Karpas-422 (cell line): ENCODE measurements at regions not wholly inside any gene's neighbourhood (a gene's known extent, or its start where the extent isn't known, plus 50 kb on each side); places are given as distances from the start of the nearest gene placed in this dataset.
"Not testable (repeated sequence)": the region's sequence is repeated elsewhere in the genome, so short reads cannot be mapped to it uniquely, and the experiment has no call there.

Experiments used
- DNase-seq: peaks from one replicate; pipeline ENCODE4 v3.0.0-alpha.2; 2015
- H2AFZ ChIP-seq: fragments of 200-600 bp; sonication (generic); 2 replicates; pipeline ENCODE4 v1.6.1; 2014; ENCODE audit warnings: antibody characterized with exemption, low read length, mixed read lengths
- H3K27ac ChIP-seq: fragments of 200-600 bp; sonication (generic); 2 replicates; pipeline ENCODE4 v1.5.1; 2014; ENCODE audit warnings: mild to moderate bottlenecking, low read length, moderate library complexity
- H3K27me3 ChIP-seq: fragments of 200-600 bp; sonication (generic); 2 replicates; pipeline ENCODE4 v1.6.1; 2014; ENCODE audit warnings: low read length, mixed read lengths
- H3K36me3 ChIP-seq: fragments of 200-600 bp; sonication (generic); 2 replicates; pipeline ENCODE4 v1.6.1; 2014; ENCODE audit warnings: low read length, mixed read lengths; ENCODE audit not compliant: insufficient read depth
- H3K4me1 ChIP-seq: fragments of 200-600 bp; sonication (generic); 2 replicates; pipeline ENCODE4 v1.6.1; 2014; ENCODE audit warnings: mild to moderate bottlenecking, low read length, mixed read lengths
- H3K4me2 ChIP-seq: fragments of 200-600 bp; sonication (generic); 2 replicates; pipeline ENCODE4 v1.6.1; 2014; ENCODE audit warnings: low read length, low read depth, mild to moderate bottlenecking; ENCODE audit not compliant: poor library complexity, severe bottlenecking
- H3K4me3 ChIP-seq: fragments of 200-600 bp; sonication (generic); 2 replicates; pipeline ENCODE4 v1.5.1; 2014; ENCODE audit warnings: mild to moderate bottlenecking, antibody characterized with exemption, low read length, mixed read lengths
- H3K79me2 ChIP-seq: fragments of 200-600 bp; sonication (generic); 2 replicates; pipeline ENCODE4 v1.6.1; 2014; ENCODE audit warnings: mild to moderate bottlenecking, low read length, mixed read lengths
- H3K9ac ChIP-seq: fragments of 200-600 bp; sonication (generic); 2 replicates; pipeline ENCODE4 v1.6.0; 2014; ENCODE audit warnings: low read length
- H3K9me2 ChIP-seq: fragments of 200-600 bp; sonication (generic), shearing (Covaris generic); replicated peaks from 2 replicates; pipeline ENCODE4 v1.6.0; 2014; ENCODE audit warnings: mild to moderate bottlenecking, low read length, moderate library complexity; ENCODE audit not compliant: insufficient read depth
- H3K9me3 ChIP-seq: fragments of 300-700, 200-600 bp; sonication (generic); 2 replicates; pipeline ENCODE4 v1.6.1; 2014; ENCODE audit warnings: low read length, mixed read lengths
- H4K20me1 ChIP-seq: fragments of 200-600 bp; sonication (generic); 2 replicates; pipeline ENCODE4 v1.6.1; 2014; ENCODE audit warnings: mild to moderate bottlenecking, antibody characterized with exemption, low read length, low read depth; ENCODE audit not compliant: insufficient read depth

- DNase-seq: no peak
- no peaks in the 10 kb centered on the region for H4K20me1 ChIP-seq
- no peak overlapping the region for H2AFZ ChIP-seq
- H3K9me3 ChIP-seq: no peaks in the 10 kb centered on the region
- no peak overlapping the region for H3K4me3 ChIP-seq
- no peak overlapping the region for H3K9ac ChIP-seq
- no peaks in the 10 kb centered on the region for H3K4me1 ChIP-seq
- H3K36me3 ChIP-seq: no peaks in the 10 kb centered on the region
- H3K9me2 ChIP-seq: no peaks in the 10 kb centered on the region
- H3K27ac ChIP-seq: no peak overlapping the region
- H3K4me2 ChIP-seq: no peak overlapping the region
- no peaks in the 10 kb centered on the region for H3K27me3 ChIP-seq
- no peaks in the 10 kb centered on the region for H3K79me2 ChIP-seq
Observed at GRCh38 chr1:187053876-187054275, 225.1 kb downstream of the PLA2G4A start.

GRCh38 chr1:187054862-187055757 lies 226.4 kb downstream of the PLA2G4A start:
- no peak overlapping the region for H3K4me2 ChIP-seq
- H3K4me3 ChIP-seq: no peak overlapping the region
- no peaks in the 10 kb centered on the region for H3K36me3 ChIP-seq
- no peak overlapping the region for H3K9ac ChIP-seq
- H2AFZ ChIP-seq: no peak overlapping the region
- H3K9me3 ChIP-seq: no peaks in the 10 kb centered on the region
- DNase-seq: no peak
- H3K27ac ChIP-seq: no peak overlapping the region
- no peaks in the 10 kb centered on the region for H3K4me1 ChIP-seq
- no peaks in the 10 kb centered on the region for H4K20me1 ChIP-seq
- no peaks in the 10 kb centered on the region for H3K27me3 ChIP-seq
- H3K79me2 ChIP-seq: no peaks in the 10 kb centered on the region
- H3K9me2 ChIP-seq: no peaks in the 10 kb centered on the region

- Histone ChIP-seq H3K27ac (no peak overlapping the region), H3K9me2 (no peaks in the 10 kb centered on the region), H4K20me1 (no peaks in the 10 kb centered on the region), H3K79me2 (no peaks in the 10 kb centered on the region), H3K27me3 (no peaks in the 10 kb centered on the region), H3K4me3 (no peak overlapping the region), H3K4me1 (no peaks in the 10 kb centered on the region), H3K4me2 (no peak overlapping the region), H2AFZ (no peak overlapping the region), H3K9me3 (no peaks in the 10 kb centered on the region), H3K36me3 (no peaks in the 10 kb centered on the region), H3K9ac (no peak overlapping the region)
- DNase-seq: no peak
Observed at GRCh38 chr1:187063271-187063670, 234.5 kb downstream of the PLA2G4A start.

GRCh38 chr1:187067160-187067559 lies 238.4 kb downstream of the PLA2G4A start:
- Histone ChIP-seq H4K20me1 (no peaks in the 10 kb centered on the region), H3K9me2 (no peaks in the 10 kb centered on the region), H3K36me3 (no peaks in the 10 kb centered on the region)

GRCh38 chr1:187070076-187070475 lies 241.3 kb downstream of the PLA2G4A start:
- Histone ChIP-seq H3K4me2 (no peak overlapping the region), H3K27me3 (no peaks in the 10 kb centered on the region), H3K4me3 (no peak overlapping the region), H3K9ac (no peak overlapping the region), H3K27ac (no peak overlapping the region), H3K9me3 (no peaks in the 10 kb centered on the region), H3K9me2 (no peaks in the 10 kb centered on the region), H3K36me3 (no peaks in the 10 kb centered on the region), H3K4me1 (no peaks in the 10 kb centered on the region), H4K20me1 (no peaks in the 10 kb centered on the region), H3K79me2 (no peaks in the 10 kb centered on the region), H2AFZ (no peak overlapping the region)
- no peak for DNase-seq

More at GRCh38 chr1:187067160-187067559, 238.4 kb downstream of the PLA2G4A start:
- H3K27ac ChIP-seq: no peak overlapping the region
- no peak overlapping the region for H3K4me2 ChIP-seq
- DNase-seq: no peak
- H2AFZ ChIP-seq: no peak overlapping the region
- no peaks in the 10 kb centered on the region for H3K27me3 ChIP-seq
- H3K79me2 ChIP-seq: no peaks in the 10 kb centered on the region
- no peak overlapping the region for H3K9ac ChIP-seq
- H3K4me1 ChIP-seq: no peaks in the 10 kb centered on the region
- no peaks in the 10 kb centered on the region for H3K9me3 ChIP-seq
- no peak overlapping the region for H3K4me3 ChIP-seq

GRCh38 chr1:187072262-187073034 lies 243.7 kb downstream of the PLA2G4A start:
- H3K9me2 ChIP-seq, H3K27ac ChIP-seq, H2AFZ ChIP-seq, H3K36me3 ChIP-seq, H3K9me3 ChIP-seq, DNase-seq, H3K79me2 ChIP-seq, H4K20me1 ChIP-seq, H3K27me3 ChIP-seq, H3K9ac ChIP-seq, H3K4me2 ChIP-seq, H3K4me1 ChIP-seq, H3K4me3 ChIP-seq: not testable (repeated sequence)

GRCh38 chr1:187073035-187073560 lies 244.3 kb downstream of the PLA2G4A start:
- H3K4me3 ChIP-seq, H3K9ac ChIP-seq, H3K4me2 ChIP-seq, H3K4me1 ChIP-seq, H2AFZ ChIP-seq, DNase-seq, H3K9me2 ChIP-seq, H3K27me3 ChIP-seq, H3K79me2 ChIP-seq, H3K9me3 ChIP-seq, H3K36me3 ChIP-seq, H4K20me1 ChIP-seq, H3K27ac ChIP-seq: not testable (repeated sequence)

- not testable (repeated sequence) for H3K4me3 ChIP-seq, H3K27me3 ChIP-seq, DNase-seq, H3K9me3 ChIP-seq, H3K9ac ChIP-seq, H3K4me2 ChIP-seq, H2AFZ ChIP-seq, H3K4me1 ChIP-seq, H4K20me1 ChIP-seq, H3K79me2 ChIP-seq, H3K36me3 ChIP-seq, H3K27ac ChIP-seq, H3K9me2 ChIP-seq
Observed at GRCh38 chr1:187073634-187074245, 245.0 kb downstream of the PLA2G4A start.
